SU-DHL-6 (cell line): ENCODE measurements at regions not wholly inside any gene's neighbourhood (a gene's known extent, or its start where the extent isn't known, plus 50 kb on each side); places are given as distances from the start of the nearest gene placed in this dataset.

Source experiments
- H2AFZ ChIP-seq: fragments of 200-600 bp; sonication (generic); 2 replicates; pipeline ENCODE4 v1.6.1; 2014; ENCODE audit warnings: low read depth, mild to moderate bottlenecking, moderate library complexity, mixed read lengths, antibody characterized with exemption, low read length; ENCODE audit not compliant: severe bottlenecking
- H3F3A ChIP-seq: fragments of 200-600 bp; shearing (Covaris generic); 2 replicates; pipeline ENCODE4 v1.6.0; 2016; ENCODE audit warnings: antibody characterized with exemption, mild to moderate bottlenecking; ENCODE audit not compliant: insufficient read depth
- H3K27ac ChIP-seq: fragments of 200-600 bp; sonication (generic); 2 replicates; pipeline ENCODE4 v1.5.1; 2016; ENCODE audit warnings: low read depth, mild to moderate bottlenecking, low read length, moderate library complexity, mixed read lengths
- H3K27me3 ChIP-seq: fragments of 200-600 bp; sonication (generic), shearing (Covaris generic); 2 replicates; pipeline ENCODE4 v1.6.0; 2014; ENCODE audit warnings: mild to moderate bottlenecking, low read length
- H3K36me3 ChIP-seq: fragments of 200-600 bp; sonication (generic); 2 replicates; pipeline ENCODE4 v1.6.1; 2014; ENCODE audit warnings: mild to moderate bottlenecking, low read length, mixed read lengths
- H3K4me2 ChIP-seq: fragments of 300-600, 200-600 bp; shearing (Covaris generic), sonication (generic); 2 replicates; pipeline ENCODE4 v1.6.0; 2014; ENCODE audit warnings: low read length, low read depth, mild to moderate bottlenecking; ENCODE audit not compliant: poor library complexity, severe bottlenecking
- H3K4me3 ChIP-seq: fragments of 200-600 bp; sonication (generic); 2 replicates; pipeline ENCODE4 v1.5.1; 2014; ENCODE audit warnings: antibody characterized with exemption, low read length, mild to moderate bottlenecking, mixed read lengths; ENCODE audit not compliant: insufficient read depth, poor library complexity, severe bottlenecking
- H3K79me2 ChIP-seq: fragments of 200-600 bp; sonication (generic); 2 replicates; pipeline ENCODE4 v1.6.1; 2014; ENCODE audit warnings: mild to moderate bottlenecking, low read length, moderate library complexity; ENCODE audit not compliant: insufficient read depth
- H3K9ac ChIP-seq: fragments of 200-600 bp; sonication (generic); 2 replicates; pipeline ENCODE4 v1.7.0; 2014; ENCODE audit warnings: mild to moderate bottlenecking, low read length
- H3K9me2 ChIP-seq: fragments of 200-600 bp; sonication (generic); replicated peaks from 2 replicates; pipeline ENCODE4 v1.6.1; 2014; ENCODE audit warnings: low read length; ENCODE audit not compliant: insufficient read depth
- H3K9me3 ChIP-seq: fragments of 200-600 bp; sonication (generic); 2 replicates; pipeline ENCODE4 v1.6.1; 2014; ENCODE audit warnings: low read length, mixed read lengths; ENCODE audit not compliant: insufficient read depth
- H4K20me1 ChIP-seq: fragments of 200-600 bp; sonication (generic); 2 replicates; pipeline ENCODE4 v1.6.1; 2014; ENCODE audit warnings: low read depth, mild to moderate bottlenecking, antibody characterized with exemption, low read length, moderate library complexity, mixed read lengths
- EZH2phosphoT487 ChIP-seq: fragments of 200-600 bp; sonication (generic), shearing (Covaris generic); conservative IDR thresholded peaks from 2 replicates; pipeline ENCODE4 v1.6.1; 2018; ENCODE audit warnings: mild to moderate bottlenecking, antibody characterized with exemption, low read length, moderate library complexity, mixed read lengths
- TF ChIP-seq, protein P1 (sequence below): fragments of 200-600 bp; sonication (generic); IDR thresholded peaks from one replicate; pipeline ENCODE4 v1.5.1; 2017; ENCODE audit warnings: antibody characterized with exemption, mild to moderate bottlenecking, low read length, moderate library complexity; ENCODE audit not compliant: insufficient read depth, poor library complexity, severe bottlenecking

- TF ChIP-seq, protein P1, sequence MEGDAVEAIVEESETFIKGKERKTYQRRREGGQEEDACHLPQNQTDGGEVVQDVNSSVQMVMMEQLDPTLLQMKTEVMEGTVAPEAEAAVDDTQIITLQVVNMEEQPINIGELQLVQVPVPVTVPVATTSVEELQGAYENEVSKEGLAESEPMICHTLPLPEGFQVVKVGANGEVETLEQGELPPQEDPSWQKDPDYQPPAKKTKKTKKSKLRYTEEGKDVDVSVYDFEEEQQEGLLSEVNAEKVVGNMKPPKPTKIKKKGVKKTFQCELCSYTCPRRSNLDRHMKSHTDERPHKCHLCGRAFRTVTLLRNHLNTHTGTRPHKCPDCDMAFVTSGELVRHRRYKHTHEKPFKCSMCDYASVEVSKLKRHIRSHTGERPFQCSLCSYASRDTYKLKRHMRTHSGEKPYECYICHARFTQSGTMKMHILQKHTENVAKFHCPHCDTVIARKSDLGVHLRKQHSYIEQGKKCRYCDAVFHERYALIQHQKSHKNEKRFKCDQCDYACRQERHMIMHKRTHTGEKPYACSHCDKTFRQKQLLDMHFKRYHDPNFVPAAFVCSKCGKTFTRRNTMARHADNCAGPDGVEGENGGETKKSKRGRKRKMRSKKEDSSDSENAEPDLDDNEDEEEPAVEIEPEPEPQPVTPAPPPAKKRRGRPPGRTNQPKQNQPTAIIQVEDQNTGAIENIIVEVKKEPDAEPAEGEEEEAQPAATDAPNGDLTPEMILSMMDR: no peak
- TF ChIP-seq EZH2phosphoT487: no peak
- no peaks in the 10 kb centered on the region for H3K79me2 ChIP-seq
- H3K9me3 ChIP-seq: no peaks in the 10 kb centered on the region
- no peak overlapping the region for H3K9ac ChIP-seq
- no peak overlapping the region for H3K27ac ChIP-seq
- no peak overlapping the region for H3K4me2 ChIP-seq
- no peak overlapping the region for H2AFZ ChIP-seq
- H3K4me3 ChIP-seq: no peak overlapping the region
- no peaks in the 10 kb centered on the region for H3F3A ChIP-seq
- no peaks in the 10 kb centered on the region for H3K9me2 ChIP-seq
- no peaks in the 10 kb centered on the region for H3K36me3 ChIP-seq
- no peaks in the 10 kb centered on the region for H3K27me3 ChIP-seq
- H4K20me1 ChIP-seq: no peaks in the 10 kb centered on the region
Observed at GRCh38 chr5:103617090-103617489, 54.5 kb upstream of the NUDT12 start.

DNA sequence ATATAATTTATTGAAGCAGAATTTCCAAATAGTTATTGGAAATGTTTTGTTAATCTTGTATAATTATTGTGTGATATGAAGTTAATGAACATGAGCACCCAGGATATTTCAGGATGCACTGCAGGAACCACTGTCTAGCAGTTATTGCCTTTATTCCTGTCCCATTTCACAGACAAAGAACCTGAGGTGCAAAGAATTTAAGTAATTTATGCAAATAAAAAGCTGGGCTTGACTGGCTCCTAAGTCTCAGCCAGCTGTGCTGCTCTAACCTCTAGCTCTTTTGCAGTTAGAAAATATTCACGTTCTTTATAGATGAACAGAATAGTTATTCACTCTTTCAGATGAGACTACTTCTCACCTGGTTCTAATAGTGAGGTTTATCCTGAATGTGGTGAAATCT, 50.0 kb upstream of the NUDT12 start:
- Histone ChIP-seq H3K36me3 (no peaks in the 10 kb centered on the region), H3K9me3 (no peaks in the 10 kb centered on the region), H2AFZ (no peak overlapping the region), H3K27ac (no peak overlapping the region), H3K4me2 (no peak overlapping the region), H3K27me3 (no peaks in the 10 kb centered on the region), H3K9me2 (no peaks in the 10 kb centered on the region), H3K9ac (no peak overlapping the region), H4K20me1 (no peaks in the 10 kb centered on the region), H3K79me2 (no peaks in the 10 kb centered on the region), H3F3A (no peaks in the 10 kb centered on the region), H3K4me3 (no peak overlapping the region)
- TF ChIP-seq, protein P1: no peak
- no peak for TF ChIP-seq EZH2phosphoT487
